RWPE2 (cell line): ENCODE measurements at regions not wholly inside any gene's neighbourhood (a gene's known extent, or its start where the extent isn't known, plus 50 kb on each side); places are given as distances from the start of the nearest gene placed in this dataset.

Experiments
- ATAC-seq: fragments of 200-7000 bp; cut with Tn5 transposase; 3 replicates; pipeline ENCODE4 v1.9.1; 2021; ENCODE audit warnings: low read depth
- DNase-seq: peaks from one replicate; pipeline ENCODE4 v3.0.0-alpha.2; 2020; ENCODE audit warnings: low spot score
- H3K27ac ChIP-seq: fragments of 450-650 bp; 2 replicates; pipeline ENCODE4 v1.5.1; 2017; ENCODE audit warnings: mild to moderate bottlenecking; ENCODE audit not compliant: poor library complexity, severe bottlenecking
- H3K27me3 ChIP-seq: fragments of 250-450 bp; sonication (Bioruptor Pico); 2 replicates; pipeline ENCODE4 v1.5.1; 2021; ENCODE audit warnings: mild to moderate bottlenecking, moderate library complexity; ENCODE audit not compliant: insufficient read depth, poor library complexity, severe bottlenecking
- H3K36me3 ChIP-seq: fragments of 250-450 bp; sonication (Bioruptor Pico); 2 replicates; pipeline ENCODE4 v1.5.1; 2020; ENCODE audit warnings: low read depth, mild to moderate bottlenecking, moderate library complexity
- H3K4me1 ChIP-seq: fragments of 250-450 bp; sonication (Bioruptor Pico); 2 replicates; pipeline ENCODE4 v1.5.1; 2021; ENCODE audit warnings: mild to moderate bottlenecking, moderate library complexity; ENCODE audit not compliant: insufficient read depth, poor library complexity, severe bottlenecking
- H3K4me3 ChIP-seq: fragments of 250-450 bp; sonication (Bioruptor Pico); 2 replicates; pipeline ENCODE4 v1.5.1; 2021; ENCODE audit warnings: mild to moderate bottlenecking, moderate library complexity; ENCODE audit not compliant: severe bottlenecking
- H3K9me3 ChIP-seq: fragments of 250-450 bp; sonication (Bioruptor Pico); 2 replicates; pipeline ENCODE4 v1.5.1; 2021; ENCODE audit warnings: mild to moderate bottlenecking, moderate library complexity; ENCODE audit not compliant: severe bottlenecking
- TF ChIP-seq, protein P1 (sequence below): fragments of 450-650 bp; IDR thresholded peaks from one replicate; pipeline ENCODE4 v1.5.1; 2017; ENCODE audit warnings: mild to moderate bottlenecking, moderate library complexity; ENCODE audit not compliant: poor library complexity, severe bottlenecking

DNA sequence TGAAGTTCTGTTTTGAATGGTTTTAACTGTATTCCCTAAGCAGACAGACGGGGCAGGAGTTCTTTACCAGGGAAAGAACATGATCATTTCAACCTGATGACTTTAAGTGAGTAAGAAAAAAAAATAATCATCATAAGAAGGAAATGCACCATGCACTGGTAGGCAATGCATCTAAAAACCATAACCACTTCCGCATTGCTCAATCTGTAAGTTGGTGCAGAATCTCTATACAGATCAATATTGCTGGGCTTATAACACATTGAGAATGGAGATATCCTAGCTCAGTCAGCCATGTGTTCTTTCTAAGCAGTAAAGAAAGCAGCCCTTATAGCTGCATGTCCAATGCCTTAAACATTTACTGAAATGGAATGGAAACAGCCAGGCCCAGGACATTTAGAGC lies 407.1 kb upstream of the DMAC1 start:
- Histone ChIP-seq H3K27me3 (no peaks in the 10 kb centered on the region), H3K9me3 (no peaks in the 10 kb centered on the region), H3K4me1 (no peaks in the 10 kb centered on the region), H3K36me3 (no peaks in the 10 kb centered on the region), H3K4me3 (no peak overlapping the region), H3K27ac (no peak overlapping the region)
- ATAC-seq (no peak), DNase-seq (no peak)
- TF ChIP-seq, protein P1, sequence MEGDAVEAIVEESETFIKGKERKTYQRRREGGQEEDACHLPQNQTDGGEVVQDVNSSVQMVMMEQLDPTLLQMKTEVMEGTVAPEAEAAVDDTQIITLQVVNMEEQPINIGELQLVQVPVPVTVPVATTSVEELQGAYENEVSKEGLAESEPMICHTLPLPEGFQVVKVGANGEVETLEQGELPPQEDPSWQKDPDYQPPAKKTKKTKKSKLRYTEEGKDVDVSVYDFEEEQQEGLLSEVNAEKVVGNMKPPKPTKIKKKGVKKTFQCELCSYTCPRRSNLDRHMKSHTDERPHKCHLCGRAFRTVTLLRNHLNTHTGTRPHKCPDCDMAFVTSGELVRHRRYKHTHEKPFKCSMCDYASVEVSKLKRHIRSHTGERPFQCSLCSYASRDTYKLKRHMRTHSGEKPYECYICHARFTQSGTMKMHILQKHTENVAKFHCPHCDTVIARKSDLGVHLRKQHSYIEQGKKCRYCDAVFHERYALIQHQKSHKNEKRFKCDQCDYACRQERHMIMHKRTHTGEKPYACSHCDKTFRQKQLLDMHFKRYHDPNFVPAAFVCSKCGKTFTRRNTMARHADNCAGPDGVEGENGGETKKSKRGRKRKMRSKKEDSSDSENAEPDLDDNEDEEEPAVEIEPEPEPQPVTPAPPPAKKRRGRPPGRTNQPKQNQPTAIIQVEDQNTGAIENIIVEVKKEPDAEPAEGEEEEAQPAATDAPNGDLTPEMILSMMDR: no peak

DNA sequence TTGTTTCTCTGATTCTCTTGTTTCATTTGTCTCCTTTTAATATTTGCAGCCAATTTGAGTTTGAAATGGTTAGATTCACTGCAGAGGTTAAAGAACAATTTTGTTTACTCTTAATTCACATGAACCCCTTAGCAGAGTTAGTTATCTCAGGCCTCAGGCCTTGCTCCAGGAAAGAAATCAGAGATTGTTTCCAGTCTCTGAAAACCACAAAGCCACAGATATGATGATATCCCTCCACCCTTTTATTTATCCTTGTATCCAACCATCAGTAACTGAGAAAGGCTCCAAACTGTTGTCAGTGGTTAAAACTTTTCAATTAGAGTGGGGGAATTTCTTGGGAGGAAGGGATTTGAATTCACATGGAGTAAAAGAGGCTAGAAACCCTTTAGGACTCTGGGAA lies 406.0 kb upstream of the DMAC1 start:
- Histone ChIP-seq H3K4me1 (no peaks in the 10 kb centered on the region), H3K9me3 (no peaks in the 10 kb centered on the region), H3K27me3 (no peaks in the 10 kb centered on the region), H3K36me3 (no peaks in the 10 kb centered on the region), H3K27ac (no peak overlapping the region), H3K4me3 (no peak overlapping the region)
- TF ChIP-seq, protein P1: no peak
- ATAC-seq (no peak), DNase-seq (no peak)

DNA sequence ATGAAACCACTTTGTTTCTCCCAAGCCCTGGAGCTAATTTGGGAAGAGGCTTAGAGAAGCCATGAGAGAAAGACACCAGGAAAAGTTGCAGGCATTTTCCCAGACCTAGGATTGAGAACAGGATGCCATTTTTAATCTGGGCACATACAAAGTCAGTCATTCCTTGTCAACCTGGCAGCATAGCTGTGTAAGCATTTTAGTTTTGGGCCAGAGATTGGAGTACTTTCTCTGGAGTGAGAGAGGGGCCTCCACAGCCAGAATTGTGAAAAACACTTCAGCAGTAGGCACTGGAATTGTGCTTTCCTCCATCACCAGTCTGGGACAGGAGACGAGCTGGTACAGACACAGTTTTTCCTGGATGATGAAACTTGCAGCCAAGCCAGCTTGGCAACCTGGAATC lies 390.3 kb upstream of the DMAC1 start:
- Histone ChIP-seq H3K4me3 (no peak overlapping the region), H3K27ac (no peak overlapping the region), H3K9me3 (no peaks in the 10 kb centered on the region), H3K36me3 (no peaks in the 10 kb centered on the region), H3K27me3 (no peaks in the 10 kb centered on the region), H3K4me1 (no peaks in the 10 kb centered on the region)
- no peak for DNase-seq
- TF ChIP-seq, protein P1: no peak
- ATAC-seq: no peak

DNA sequence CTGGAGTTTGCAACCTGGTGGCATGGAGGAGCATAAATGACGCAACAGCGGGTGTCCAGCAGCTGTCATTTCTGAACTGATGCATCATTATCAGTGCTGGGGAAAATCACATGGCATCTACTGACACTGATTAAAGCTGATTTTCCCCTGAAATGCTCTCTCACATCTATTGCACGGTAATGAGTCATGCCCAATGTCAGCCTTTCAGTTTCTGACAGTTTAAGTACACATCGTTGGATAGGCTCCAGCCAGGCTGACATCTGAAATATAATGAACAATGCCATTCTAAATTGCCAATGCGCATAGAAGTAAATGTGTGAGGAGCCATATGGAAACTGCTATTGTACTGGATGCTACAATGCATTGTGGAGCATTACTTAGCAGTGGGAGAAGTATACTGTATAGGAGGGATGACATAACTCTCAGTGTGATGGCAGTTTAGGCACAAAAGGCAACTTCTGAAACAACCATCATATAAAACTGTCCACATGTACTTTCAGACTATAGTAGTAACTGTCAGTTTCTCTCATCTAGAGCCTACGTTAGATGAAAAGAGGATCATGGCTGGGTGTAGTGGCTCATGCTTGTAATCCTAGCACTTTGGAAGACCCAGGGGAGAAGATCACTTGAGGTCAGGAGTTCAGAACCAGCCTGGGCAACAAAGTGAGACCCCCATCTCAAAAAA lies 389.3 kb upstream of the DMAC1 start:
- Histone ChIP-seq H3K27me3 (no peaks in the 10 kb centered on the region), H3K4me3 (no peak overlapping the region), H3K9me3 (no peaks in the 10 kb centered on the region), H3K4me1 (no peaks in the 10 kb centered on the region), H3K36me3 (no peaks in the 10 kb centered on the region), H3K27ac (no peak overlapping the region)
- TF ChIP-seq, protein P1: no peak
- DNase-seq: no peak
- no peak for ATAC-seq

DNA sequence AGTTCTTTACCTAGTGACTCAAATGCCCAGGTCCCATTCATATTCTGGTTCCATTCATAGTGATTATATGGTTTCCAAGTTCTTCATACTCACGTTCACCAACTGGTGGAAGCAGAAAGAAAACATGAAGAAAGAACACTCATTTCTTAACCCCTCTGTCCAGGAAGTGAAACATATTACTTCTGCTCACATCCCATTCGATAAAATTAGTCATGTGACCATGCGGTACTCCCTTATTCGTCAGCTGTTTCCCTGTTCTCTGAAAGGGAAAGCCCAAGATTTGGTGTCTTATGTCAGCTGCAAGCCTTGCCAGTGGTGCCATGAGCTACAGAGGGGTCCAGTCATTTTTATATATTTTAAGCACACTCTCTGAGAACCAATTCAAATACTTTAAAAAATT lies 387.0 kb upstream of the DMAC1 start:
- no peak overlapping the region for H3K4me3 ChIP-seq
- H3K4me1 ChIP-seq: no peaks in the 10 kb centered on the region
- H3K27ac ChIP-seq: no peak overlapping the region
- ATAC-seq: no peak
- no peak for DNase-seq
- no peaks in the 10 kb centered on the region for H3K27me3 ChIP-seq
- H3K36me3 ChIP-seq: no peaks in the 10 kb centered on the region
- H3K9me3 ChIP-seq: no peaks in the 10 kb centered on the region
- TF ChIP-seq, protein P1: no peak
